IMR-90 (cell line): ENCODE measurements at regions not wholly inside any gene's neighbourhood (a gene's known extent, or its start where the extent isn't known, plus 50 kb on each side); places are given as distances from the start of the nearest gene placed in this dataset.

Experiments
- BHLHE40 ChIP-seq: fragments of 150-350 bp; IDR thresholded peaks from 2 replicates; pipeline ENCODE4 v1.6.1; 2016; ENCODE audit warnings: mild to moderate bottlenecking, low read depth, low read length
- CEBPB ChIP-seq: IDR thresholded peaks from 2 replicates; pipeline ENCODE4 v1.6.1; 2012; ENCODE audit warnings: low read depth, low read length, improper control_type of control experiment
- CTCF ChIP-seq: conservative IDR thresholded peaks from 2 replicates; pipeline ENCODE4 v1.5.1; 2012; ENCODE audit warnings: mild to moderate bottlenecking, low read depth, low read length, improper control_type of control experiment
- ELK1 ChIP-seq: fragments of 150-350 bp; IDR thresholded peaks from 2 replicates; pipeline ENCODE4 v1.6.1; 2016; ENCODE audit warnings: low read depth, mild to moderate bottlenecking, low read length, moderate library complexity, borderline replicate concordance
- MAFK ChIP-seq: IDR thresholded peaks from 2 replicates; pipeline ENCODE4 v1.6.1; 2012; ENCODE audit warnings: low read depth, low read length, improper control_type of control experiment
- MAZ ChIP-seq: IDR thresholded peaks from 2 replicates; pipeline ENCODE4 v1.6.1; 2012; ENCODE audit warnings: low read depth, mild to moderate bottlenecking, low read length, improper control_type of control experiment, moderate library complexity, borderline replicate concordance
- MXI1 ChIP-seq: IDR thresholded peaks from 2 replicates; pipeline ENCODE4 v1.6.1; 2012; ENCODE audit warnings: low read depth, mild to moderate bottlenecking, low read length, moderate library complexity, borderline replicate concordance
- POLR2A ChIP-seq: IDR thresholded peaks from 2 replicates; pipeline ENCODE4 v1.6.1; 2012; ENCODE audit warnings: mild to moderate bottlenecking, low read depth, low read length
- RAD21 ChIP-seq: IDR thresholded peaks from 2 replicates; pipeline ENCODE4 v1.6.1; 2012; ENCODE audit warnings: low read length, improper control_type of control experiment
- SMC3 ChIP-seq: fragments of 150-350 bp; IDR thresholded peaks from 2 replicates; pipeline ENCODE4 v1.6.1; 2016; ENCODE audit warnings: low read depth, mild to moderate bottlenecking, antibody characterized with exemption, low read length, moderate library complexity

- no peak for TF ChIP-seq BHLHE40
- no peak for TF ChIP-seq POLR2A
- TF ChIP-seq CTCF, result no peak
- no peak for TF ChIP-seq ELK1
- TF ChIP-seq MAFK, result no peak
- no peak for TF ChIP-seq SMC3
- TF ChIP-seq CEBPB, result no peak
- no peak for TF ChIP-seq RAD21
- TF ChIP-seq MAZ, result no peak
- TF ChIP-seq MXI1, result no peak
These were observed 120.3 kb upstream of the SUCLG2 start for GRCh38 chr3:67774676-67775075.
